ENCODE measurements at regions not wholly inside any gene's neighbourhood (a gene's known extent, or its start where the extent isn't known, plus 50 kb on each side); places are given as distances from the start of the nearest gene placed in this dataset.

GRCh38 chr12:28938581-28939235 is 210.4 kb upstream of the FAR2 start:
- DNase-seq (ENCODE audit: low read depth in 2 of 2), result no peak
- no peak for TF ChIP-seq CTCF (IDR thresholded peaks at IDR 0.05; ENCODE audit: low read depth, low read length)
- no peak overlapping the region for H3K4me3 ChIP-seq (replicated peaks in 1 of 2; ENCODE audit: low read depth in 2 of 2, low read length in 2 of 2)

- no peak overlapping the region for H3K4me3 ChIP-seq (replicated peaks in 1 of 2; ENCODE audit: low read depth in 2 of 2, low read length in 2 of 2)
- TF ChIP-seq CTCF (IDR thresholded peaks at IDR 0.05; ENCODE audit: low read depth, low read length), result no peak
- peak in 1 of 2 donors; percentile 58 for DNase-seq (ENCODE audit: low read depth in 2 of 2)
Observed at GRCh38 chr12:28939427-28939826, 209.7 kb upstream of the FAR2 start.

- no peak overlapping the region for H3K4me3 ChIP-seq (replicated peaks in 1 of 2; ENCODE audit: low read depth in 2 of 2, low read length in 2 of 2)
- peak in 1 of 2 donors; percentile 60 for DNase-seq (ENCODE audit: low read depth in 2 of 2)
- TF ChIP-seq CTCF (IDR thresholded peaks at IDR 0.05; ENCODE audit: low read depth, low read length), result no peak
Observed at GRCh38 chr12:28941248-28941647, 207.8 kb upstream of the FAR2 start.

- no peak for TF ChIP-seq CTCF (IDR thresholded peaks at IDR 0.05; ENCODE audit: low read depth, low read length)
- H3K4me3 ChIP-seq (replicated peaks in 1 of 2; ENCODE audit: low read depth in 2 of 2, low read length in 2 of 2), result no peak overlapping the region
- no peak for DNase-seq (ENCODE audit: low read depth in 2 of 2)
Observed at GRCh38 chr12:28946361-28946760, 202.7 kb upstream of the FAR2 start.

- TF ChIP-seq CTCF (IDR thresholded peaks at IDR 0.05; ENCODE audit: low read depth, low read length), result no peak
- DNase-seq (ENCODE audit: low read depth in 2 of 2), result no peak
Observed at GRCh38 chr12:28948685-28949084, 200.4 kb upstream of the FAR2 start.

GRCh38 chr12:28949184-28949583 is 199.9 kb upstream of the FAR2 start:
- DNase-seq (ENCODE audit: low read depth in 2 of 2), result no peak
- no peak for TF ChIP-seq CTCF (IDR thresholded peaks at IDR 0.05; ENCODE audit: low read depth, low read length)
- H3K4me3 ChIP-seq (replicated peaks in 1 of 2; ENCODE audit: low read depth in 2 of 2, low read length in 2 of 2), result no peak overlapping the region

More at GRCh38 chr12:28948685-28949084, 200.4 kb upstream of the FAR2 start:
- H3K4me3 ChIP-seq (replicated peaks in 1 of 2; ENCODE audit: low read depth in 2 of 2, low read length in 2 of 2), result no peak overlapping the region

GRCh38 chr12:28950049-28950448 is 199.0 kb upstream of the FAR2 start:
- no peak for TF ChIP-seq CTCF (IDR thresholded peaks at IDR 0.05; ENCODE audit: low read depth, low read length)
- peak in 1 of 2 donors; percentile 60 for DNase-seq (ENCODE audit: low read depth in 2 of 2)
- no peak overlapping the region for H3K4me3 ChIP-seq (replicated peaks in 1 of 2; ENCODE audit: low read depth in 2 of 2, low read length in 2 of 2)
